Keratinocyte (primary cell): ENCODE measurements at regions not wholly inside any gene's neighbourhood (a gene's known extent, or its start where the extent isn't known, plus 50 kb on each side); places are given as distances from the start of the nearest gene placed in this dataset.

ENCODE experiments used
- DNase-seq: peaks from one replicate; pipeline ENCODE4 v3.0.0-alpha.2; 2011; ENCODE audit warnings: low read depth, missing footprints, low spot score
- FAIRE-seq: peaks from 2 replicates; lab custom pipeline; 2011; peaks lifted over from hg19 to GRCh38; lab: Jason Lieb, UNC
- H2AFZ ChIP-seq: 2 replicates; pipeline ENCODE4 v1.6.0; 2012; ENCODE audit warnings: low read length, control low read depth, inconsistent platforms; ENCODE audit not compliant: control insufficient read depth
- H3K27ac ChIP-seq: 2 replicates; pipeline ENCODE4 v1.5.1; 2011; ENCODE audit warnings: low read length; ENCODE audit not compliant: control insufficient read depth, insufficient read depth
- H3K27me3 ChIP-seq: 3 replicates; pipeline ENCODE4 v1.6.0; 2011; ENCODE audit warnings: low read length; ENCODE audit not compliant: control insufficient read depth, insufficient read depth; ENCODE audit errors: extremely low read depth
- H3K36me3 ChIP-seq, 2 experiments: 2 replicates in 1 of 2; 3 replicates in 1 of 2; pipeline ENCODE4 v1.5.1; 2011; ENCODE audit warnings: low read length in 2 of 2, mild to moderate bottlenecking in 1 of 2; ENCODE audit not compliant: control insufficient read depth in 2 of 2, insufficient read depth in 2 of 2; ENCODE audit errors: extremely low read depth in 1 of 2
- H3K4me1 ChIP-seq: 3 replicates; pipeline ENCODE4 v1.5.1; 2011; ENCODE audit warnings: low read length; ENCODE audit not compliant: control insufficient read depth, insufficient read depth; ENCODE audit errors: extremely low read depth
- H3K4me2 ChIP-seq: 3 replicates; pipeline ENCODE4 v1.6.0; 2011; ENCODE audit warnings: low read depth, low read length; ENCODE audit not compliant: control insufficient read depth, insufficient read depth; ENCODE audit errors: extremely low read depth
- H3K4me3 ChIP-seq, 3 experiments: fragments of 200-600 bp in 1 of 3; sonication (generic) in 1 of 3; 2 replicates in 2 of 3; 3 replicates in 1 of 3; pipeline ENCODE4 v1.5.1; 2011 to 2016; ENCODE audit warnings: low read length in 3 of 3, mild to moderate bottlenecking in 3 of 3, control low read depth in 2 of 3, inconsistent platforms in 1 of 3, low read depth in 1 of 3, mixed read lengths in 1 of 3, mixed run types in 1 of 3, moderate library complexity in 1 of 3; ENCODE audit not compliant: control insufficient read depth in 2 of 3, insufficient read depth in 2 of 3; ENCODE audit errors: extremely low read depth in 1 of 3
- H3K79me2 ChIP-seq: 2 replicates; pipeline ENCODE4 v1.6.0; 2012; ENCODE audit warnings: low read length; ENCODE audit not compliant: control insufficient read depth, insufficient read depth
- H3K9ac ChIP-seq: 3 replicates; pipeline ENCODE4 v1.6.0; 2011; ENCODE audit warnings: low read length; ENCODE audit not compliant: control insufficient read depth, insufficient read depth; ENCODE audit errors: extremely low read depth
- H3K9me1 ChIP-seq: 3 replicates; pipeline ENCODE4 v1.6.0; 2011; ENCODE audit warnings: low read length; ENCODE audit not compliant: control insufficient read depth, insufficient read depth; ENCODE audit errors: extremely low read depth
- H3K9me3 ChIP-seq: 2 replicates; pipeline ENCODE4 v1.5.1; 2012; ENCODE audit warnings: low read depth, low read length; ENCODE audit not compliant: control insufficient read depth
- H4K20me1 ChIP-seq: 3 replicates; pipeline ENCODE4 v1.6.0; 2011; ENCODE audit warnings: low read length; ENCODE audit not compliant: control insufficient read depth, insufficient read depth; ENCODE audit errors: extremely low read depth
- EZH2 ChIP-seq: IDR thresholded peaks from one replicate; pipeline ENCODE4 v1.6.1; 2012; ENCODE audit warnings: inconsistent platforms, mild to moderate bottlenecking, low read length, moderate library complexity
- dilution Hi-C: fragments of 300-500 bp; cut with MboI; formaldehyde crosslinking; loops from one replicate; pipeline ENCODE4 v1.7.0; 2020; ENCODE audit warnings: low sequenced_read_pairs; ENCODE audit not compliant: extremely low pct_ligation_motif_present
- TF ChIP-seq, protein P1 (sequence below), 3 experiments: IDR thresholded peaks in 1 of 3; conservative IDR thresholded peaks in 1 of 3; optimal IDR thresholded peaks in 1 of 3; 2 replicates in 2 of 3; 3 replicates in 1 of 3; pipeline versions ENCODE3 to v1.5.1; 2011; ENCODE audit warnings: low read length in 3 of 3, mild to moderate bottlenecking in 3 of 3, moderate library complexity in 2 of 3, control low read depth in 1 of 3, inconsistent platforms in 1 of 3; ENCODE audit not compliant: insufficient read depth in 2 of 3; ENCODE audit errors: extremely low read depth in 1 of 3

- no peaks in the 10 kb centered on the region for H3K79me2 ChIP-seq
- H3K4me1 ChIP-seq = peaks cover 13% of the 10 kb centered on the region
- peaks cover 1% of the 10 kb centered on the region for H3K9me3 ChIP-seq
- H3K9ac ChIP-seq = peak overlapping the region; percentile 44
- no peaks in the 10 kb centered on the region for H4K20me1 ChIP-seq
- H3K9me1 ChIP-seq = no peaks in the 10 kb centered on the region
- FAIRE-seq (peak; percentile 85), DNase-seq (peak; percentile 71)
- peak overlapping the region; percentile 78 for H2AFZ ChIP-seq
- H3K4me2 ChIP-seq = peak overlapping the region; percentile 50
- peak overlapping the region; percentile 76 for H3K27ac ChIP-seq
- H3K36me3 ChIP-seq = no peaks in the 10 kb centered on the region
- TF ChIP-seq EZH2 = no peak
- TF ChIP-seq, protein P1, sequence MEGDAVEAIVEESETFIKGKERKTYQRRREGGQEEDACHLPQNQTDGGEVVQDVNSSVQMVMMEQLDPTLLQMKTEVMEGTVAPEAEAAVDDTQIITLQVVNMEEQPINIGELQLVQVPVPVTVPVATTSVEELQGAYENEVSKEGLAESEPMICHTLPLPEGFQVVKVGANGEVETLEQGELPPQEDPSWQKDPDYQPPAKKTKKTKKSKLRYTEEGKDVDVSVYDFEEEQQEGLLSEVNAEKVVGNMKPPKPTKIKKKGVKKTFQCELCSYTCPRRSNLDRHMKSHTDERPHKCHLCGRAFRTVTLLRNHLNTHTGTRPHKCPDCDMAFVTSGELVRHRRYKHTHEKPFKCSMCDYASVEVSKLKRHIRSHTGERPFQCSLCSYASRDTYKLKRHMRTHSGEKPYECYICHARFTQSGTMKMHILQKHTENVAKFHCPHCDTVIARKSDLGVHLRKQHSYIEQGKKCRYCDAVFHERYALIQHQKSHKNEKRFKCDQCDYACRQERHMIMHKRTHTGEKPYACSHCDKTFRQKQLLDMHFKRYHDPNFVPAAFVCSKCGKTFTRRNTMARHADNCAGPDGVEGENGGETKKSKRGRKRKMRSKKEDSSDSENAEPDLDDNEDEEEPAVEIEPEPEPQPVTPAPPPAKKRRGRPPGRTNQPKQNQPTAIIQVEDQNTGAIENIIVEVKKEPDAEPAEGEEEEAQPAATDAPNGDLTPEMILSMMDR (optimal IDR thresholded peaks at IDR 0.05 in 1 of 3, IDR thresholded peaks at IDR 0.05 in 1 of 3, conservative IDR thresholded peaks at IDR 0.05 in 1 of 3; ENCODE audit: extremely low read depth in 1 of 3, insufficient read depth in 2 of 3, low read length in 3 of 3) = no peak
- dilution Hi-C loops = no loop called here
- H3K27me3 ChIP-seq = no peaks in the 10 kb centered on the region
- H3K4me3 ChIP-seq = no peak overlapping the region
Observed at GRCh38 chr16:54720259-54720658, 210.4 kb upstream of the IRX5 start.

- H3K9me3 ChIP-seq = peaks cover 1% of the 10 kb centered on the region
- H3K27me3 ChIP-seq = no peaks in the 10 kb centered on the region
- no peaks in the 10 kb centered on the region for H4K20me1 ChIP-seq
- peak overlapping the region; percentile 78 for H2AFZ ChIP-seq
- TF ChIP-seq EZH2 = no peak
- TF ChIP-seq, protein P1 (optimal IDR thresholded peaks at IDR 0.05 in 1 of 3, IDR thresholded peaks at IDR 0.05 in 1 of 3, conservative IDR thresholded peaks at IDR 0.05 in 1 of 3; ENCODE audit: extremely low read depth in 1 of 3, insufficient read depth in 2 of 3, low read length in 3 of 3) = no peak
- H3K4me2 ChIP-seq = peak overlapping the region; percentile 50
- peaks cover 13% of the 10 kb centered on the region for H3K4me1 ChIP-seq
- H3K9ac ChIP-seq = peak overlapping the region; percentile 44
- peak overlapping the region in 1 of 3 experiments; percentile 12 for H3K4me3 ChIP-seq
- FAIRE-seq (no peak), DNase-seq (no peak)
- dilution Hi-C loops = no loop called here
- H3K36me3 ChIP-seq = no peaks in the 10 kb centered on the region
- H3K27ac ChIP-seq = peak overlapping the region; percentile 76
- no peaks in the 10 kb centered on the region for H3K79me2 ChIP-seq
- no peaks in the 10 kb centered on the region for H3K9me1 ChIP-seq
Observed at GRCh38 chr16:54719624-54720023, 211.0 kb upstream of the IRX5 start.
